Activated naive CD8-positive, alpha-beta T cell treated with anti-CD3 and anti-CD28 coated beads, Interleukin-2, amount 10 ng/mL, durations not matched to agents 7 days and 5 days (primary cell): ENCODE measurements at regions not wholly inside any gene's neighbourhood (a gene's known extent, or its start where the extent isn't known, plus 50 kb on each side); places are given as distances from the start of the nearest gene placed in this dataset.

ENCODE experiments used
- ATAC-seq: fragments of 150-1000 bp; cut with Tn5 transposase; one replicate; pipeline ENCODE4 v1.10.0; 2021; ENCODE audit warnings: low read depth, moderate library complexity
- POLR2A ChIA-PET: fragments of 350-600 bp; sonication (Branson Sonifier 250); formaldehyde crosslinking; loops from one replicate; lab custom pipeline; 2021; ENCODE audit warnings: antibody characterized with exemption; lab: Charles Lee
- DNase-seq: peaks from one replicate; pipeline ENCODE4 v3.0.0; 2021
- H3K27ac Mint-ChIP-seq: one replicate; pipeline ENCODE4 v1.8.0; 2022; ENCODE audit warnings: mild to moderate bottlenecking, mixed read lengths
- H3K27me3 Mint-ChIP-seq: one replicate; pipeline ENCODE4 v1.8.0; 2022; ENCODE audit warnings: mild to moderate bottlenecking, moderate library complexity, mixed read lengths
- H3K36me3 Mint-ChIP-seq: one replicate; pipeline ENCODE4 v1.8.0; 2021; ENCODE audit warnings: mild to moderate bottlenecking, mixed read lengths
- H3K4me1 Mint-ChIP-seq: one replicate; pipeline ENCODE4 v1.8.0; 2021; ENCODE audit warnings: mixed read lengths
- H3K4me3 Mint-ChIP-seq: one replicate; pipeline ENCODE4 v1.8.0; 2022; ENCODE audit warnings: mild to moderate bottlenecking, moderate library complexity, mixed read lengths
- H3K9me3 Mint-ChIP-seq: one replicate; pipeline ENCODE4 v1.8.0; 2021; ENCODE audit warnings: mixed read lengths

- Mint-ChIP-seq H3K4me1 (no peaks in the 10 kb centered on the region), H3K36me3 (no peaks in the 10 kb centered on the region), H3K27ac (no peak overlapping the region), H3K4me3 (no peak overlapping the region), H3K9me3 (no peaks in the 10 kb centered on the region), H3K27me3 (peaks cover 61% of the 10 kb centered on the region)
- DNase-seq (no peak), ATAC-seq (no peak)
- POLR2A ChIA-PET: no interaction called here
Measured at GRCh38 chr16:86300746-86301481, 209.4 kb upstream of the FOXF1 start.

DNA sequence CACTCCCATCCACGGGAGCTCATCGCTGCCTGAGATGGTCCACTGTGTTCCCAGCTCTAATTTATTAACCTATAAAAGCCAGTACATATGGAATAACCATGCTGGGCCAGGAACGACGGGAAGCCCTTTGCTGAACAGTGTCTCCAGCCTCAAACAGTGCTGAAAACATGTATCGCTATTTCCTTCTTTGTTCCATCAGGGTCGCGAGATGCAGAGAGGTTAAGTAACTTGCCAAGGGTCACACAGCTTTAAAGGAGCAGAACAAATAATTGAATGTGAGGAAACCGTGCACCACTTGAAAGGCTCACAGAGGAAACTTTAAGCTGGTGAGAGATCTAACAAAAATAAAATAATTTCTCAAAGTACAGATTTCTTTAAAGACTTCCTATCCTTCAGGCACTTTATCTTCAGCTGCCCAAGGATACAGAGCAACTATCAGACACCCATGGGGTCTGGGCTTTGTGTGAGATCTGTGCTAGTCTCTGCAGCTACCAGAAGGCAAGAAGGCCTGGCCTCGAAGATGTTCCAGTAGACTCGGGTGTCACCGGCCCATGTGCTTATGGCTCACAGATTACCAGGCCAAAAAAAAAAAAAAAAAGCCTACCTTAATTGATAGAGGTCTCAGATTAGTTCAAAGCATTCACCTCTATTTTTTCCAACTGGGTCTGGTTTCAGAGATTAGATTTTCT, 207.8 kb upstream of the FOXF1 start:
- H3K9me3 Mint-ChIP-seq: no peaks in the 10 kb centered on the region
- ATAC-seq: no peak
- no peak overlapping the region for H3K27ac Mint-ChIP-seq
- no peaks in the 10 kb centered on the region for H3K4me1 Mint-ChIP-seq
- H3K27me3 Mint-ChIP-seq: peaks cover 50% of the 10 kb centered on the region
- H3K4me3 Mint-ChIP-seq: no peak overlapping the region
- POLR2A ChIA-PET: no interaction called here
- no peak for DNase-seq
- no peaks in the 10 kb centered on the region for H3K36me3 Mint-ChIP-seq

DNA sequence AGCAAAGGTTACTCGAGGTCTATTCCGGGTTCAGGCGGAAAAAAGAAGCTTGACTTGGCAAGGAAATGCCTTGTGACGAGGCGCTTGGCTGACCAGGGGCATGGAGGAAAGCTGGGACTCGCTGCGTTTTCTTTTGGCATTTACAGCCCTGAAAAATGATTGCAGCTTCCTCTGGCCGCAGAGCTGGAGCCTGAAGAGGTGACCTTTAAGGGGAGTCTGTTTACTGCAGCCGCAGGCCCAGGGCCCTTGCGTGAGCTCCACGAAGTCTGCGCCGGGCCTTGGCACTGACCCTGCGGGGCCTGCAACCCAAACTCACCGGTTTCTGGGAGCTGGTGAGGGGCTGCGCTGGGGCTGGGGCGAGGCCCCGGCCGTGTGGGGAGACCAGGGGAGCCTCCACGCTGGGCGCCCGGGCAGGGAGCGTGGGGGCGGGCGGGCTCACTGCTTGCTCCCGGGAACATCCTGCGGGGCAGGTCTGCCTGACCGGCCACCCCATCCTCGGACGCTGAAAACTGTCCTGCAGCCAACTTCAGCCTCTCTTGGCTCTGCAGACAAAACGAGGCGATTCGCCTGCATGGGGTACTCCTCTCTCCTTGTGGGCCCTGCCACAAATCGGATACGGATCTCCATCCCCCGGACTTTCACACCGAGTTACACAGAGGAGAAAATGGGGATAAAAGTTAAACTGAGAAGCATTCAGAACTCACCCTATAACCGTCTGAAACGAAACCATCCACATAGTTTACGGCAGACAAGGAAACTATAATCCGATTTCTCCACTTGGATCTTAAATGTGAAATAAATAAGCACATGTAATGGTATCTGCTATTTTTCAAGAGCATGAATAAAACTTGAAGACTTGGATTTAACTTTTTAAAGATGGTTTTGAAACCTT, 206.3 kb upstream of the FOXF1 start:
- peaks cover 36% of the 10 kb centered on the region for H3K27me3 Mint-ChIP-seq

DNA sequence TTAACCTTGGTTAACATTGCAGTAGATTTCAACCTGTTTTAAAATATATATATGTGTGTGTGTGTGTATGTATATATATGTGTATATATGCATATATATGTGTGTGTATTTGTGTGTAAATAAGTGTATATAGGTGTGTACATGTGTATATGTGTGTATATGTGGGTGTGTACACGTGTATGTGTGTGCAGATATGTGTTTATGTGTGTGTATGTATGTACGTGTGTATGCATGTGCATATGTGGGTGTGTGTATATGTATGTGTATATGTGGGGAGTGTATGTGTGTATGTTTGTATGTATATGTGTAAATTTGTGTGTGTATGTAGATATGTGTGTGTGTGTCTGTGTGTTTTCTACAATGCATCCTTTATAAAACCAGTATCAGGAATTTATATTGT, 205.5 kb upstream of the FOXF1 start:
- ATAC-seq (no peak), DNase-seq (no peak)
- Mint-ChIP-seq H3K4me3 (no peak overlapping the region), H3K4me1 (no peaks in the 10 kb centered on the region), H3K36me3 (no peaks in the 10 kb centered on the region), H3K9me3 (no peaks in the 10 kb centered on the region), H3K27me3 (peaks cover 29% of the 10 kb centered on the region), H3K27ac (no peak overlapping the region)
- POLR2A ChIA-PET: no interaction called here

More for the DNA sequence above, 206.3 kb upstream of the FOXF1 start:
- ATAC-seq (no peak), DNase-seq (no peak)
- Mint-ChIP-seq H3K9me3 (no peaks in the 10 kb centered on the region), H3K36me3 (no peaks in the 10 kb centered on the region), H3K4me1 (no peaks in the 10 kb centered on the region), H3K27ac (no peak overlapping the region), H3K4me3 (no peak overlapping the region)
- POLR2A ChIA-PET: no interaction called here

- Mint-ChIP-seq H3K36me3 (no peaks in the 10 kb centered on the region), H3K4me3 (no peak overlapping the region), H3K4me1 (no peaks in the 10 kb centered on the region), H3K27ac (no peak overlapping the region), H3K27me3 (peaks cover 23% of the 10 kb centered on the region), H3K9me3 (no peaks in the 10 kb centered on the region)
- DNase-seq: no peak
- POLR2A ChIA-PET: no interaction called here
- no peak for ATAC-seq
Measured at GRCh38 chr16:86305440-86305839, 204.9 kb upstream of the FOXF1 start.

DNA sequence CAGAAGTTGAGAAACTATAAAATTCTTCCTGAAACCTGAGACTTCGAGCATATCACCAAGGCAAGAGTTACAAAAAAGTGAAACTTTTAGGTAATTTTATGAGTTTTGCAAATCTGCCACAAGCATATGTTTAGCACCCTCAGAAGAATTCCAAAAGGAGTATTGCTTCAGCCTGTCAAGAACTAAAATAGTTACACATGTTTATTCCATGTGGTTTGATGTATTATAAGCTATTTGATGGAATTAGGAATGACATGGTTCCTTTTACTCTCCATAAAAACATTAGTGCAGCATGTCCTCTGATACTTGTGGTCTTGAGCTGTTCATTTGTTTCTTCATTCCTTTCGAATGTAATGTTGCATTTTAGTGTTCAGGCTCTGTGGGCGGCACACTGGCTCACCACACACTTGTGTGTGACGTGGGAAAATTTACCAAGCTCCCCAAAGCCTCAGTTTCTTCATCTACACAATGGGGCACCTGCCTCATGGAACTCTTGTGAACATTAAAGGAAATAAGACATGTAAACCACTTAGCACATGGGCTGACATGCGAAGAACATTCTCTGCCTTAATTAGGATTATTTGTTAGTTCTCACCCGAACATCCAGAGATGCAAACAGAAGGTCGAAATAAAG, 204.2 kb upstream of the FOXF1 start:
- Mint-ChIP-seq H3K4me1 (no peaks in the 10 kb centered on the region), H3K36me3 (no peaks in the 10 kb centered on the region), H3K27ac (no peak overlapping the region), H3K27me3 (peaks cover 18% of the 10 kb centered on the region), H3K9me3 (no peaks in the 10 kb centered on the region), H3K4me3 (no peak overlapping the region)
- ATAC-seq: no peak
- no peak for DNase-seq
- POLR2A ChIA-PET: no interaction called here

DNA sequence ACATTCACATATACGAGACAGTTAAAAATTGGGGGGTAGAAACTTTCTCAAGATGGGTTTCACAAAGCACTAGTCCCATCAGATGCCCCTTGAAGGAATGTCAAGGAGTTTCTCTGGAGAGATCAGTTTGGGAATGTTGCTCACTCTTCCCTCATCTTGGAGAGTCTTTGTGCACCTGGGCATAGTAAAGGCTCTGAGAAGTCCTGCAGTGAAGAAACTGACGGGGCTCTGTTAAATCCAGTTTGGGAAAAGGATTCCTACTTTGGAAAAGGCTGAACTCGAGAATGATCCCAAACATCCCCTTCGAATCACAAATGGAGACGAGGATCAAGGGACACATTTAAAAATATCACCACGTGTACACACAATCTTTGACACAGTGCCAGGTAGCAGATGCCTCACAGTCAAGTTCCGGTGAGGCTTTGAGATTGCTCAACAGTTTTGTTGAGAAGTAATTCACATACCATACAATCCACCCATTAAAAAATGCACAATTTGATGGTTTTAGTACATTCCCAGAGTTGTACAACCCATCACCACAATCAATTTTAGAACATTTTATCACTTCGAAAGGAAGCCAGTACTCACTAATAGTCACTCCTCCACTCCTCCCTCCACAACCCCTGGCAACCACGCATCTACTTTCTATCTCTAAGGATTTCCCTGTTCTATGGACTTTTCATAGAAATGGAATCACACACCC, 203.4 kb upstream of the FOXF1 start:
- no peaks in the 10 kb centered on the region for H3K36me3 Mint-ChIP-seq
- H3K4me3 Mint-ChIP-seq: no peak overlapping the region
- H3K4me1 Mint-ChIP-seq: no peaks in the 10 kb centered on the region
- POLR2A ChIA-PET: no interaction called here
- ATAC-seq (no peak), DNase-seq (no peak)
- H3K9me3 Mint-ChIP-seq: no peaks in the 10 kb centered on the region
- peaks cover 10% of the 10 kb centered on the region for H3K27me3 Mint-ChIP-seq
- H3K27ac Mint-ChIP-seq: no peak overlapping the region

GRCh38 chr16:86307514-86307903, 202.8 kb upstream of the FOXF1 start:
- no peak for ATAC-seq
- H3K27me3 Mint-ChIP-seq: peaks cover 5% of the 10 kb centered on the region

GRCh38 chr16:86308514-86308913, 201.8 kb upstream of the FOXF1 start:
- no peaks in the 10 kb centered on the region for H3K9me3 Mint-ChIP-seq

More at GRCh38 chr16:86307514-86307903, 202.8 kb upstream of the FOXF1 start:
- no peaks in the 10 kb centered on the region for H3K4me1 Mint-ChIP-seq
- DNase-seq: no peak
- H3K9me3 Mint-ChIP-seq: no peaks in the 10 kb centered on the region
- no peaks in the 10 kb centered on the region for H3K36me3 Mint-ChIP-seq
- H3K4me3 Mint-ChIP-seq: no peak overlapping the region
- POLR2A ChIA-PET: no interaction called here
- H3K27ac Mint-ChIP-seq: no peak overlapping the region

DNA sequence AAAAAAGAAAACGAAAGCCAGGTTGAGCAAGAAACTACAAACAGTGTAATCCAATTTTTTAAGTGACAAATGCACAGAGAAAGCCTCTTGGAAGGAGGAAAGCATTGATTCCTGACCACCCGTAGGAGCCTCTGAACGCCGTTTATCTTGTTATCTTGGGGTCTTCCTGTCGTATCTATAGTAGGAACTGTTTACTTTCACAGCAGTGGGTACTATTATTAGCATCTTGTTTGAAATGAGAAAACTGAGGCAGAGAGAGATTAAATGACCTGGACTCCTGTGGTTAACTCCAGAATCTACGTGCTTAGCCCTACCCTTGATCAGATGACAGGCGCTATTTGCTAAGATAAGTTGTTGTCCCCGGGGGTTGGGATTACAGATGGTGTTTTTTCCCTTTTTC, 196.7 kb upstream of the FOXF1 start:
- Mint-ChIP-seq H3K27me3 (peaks cover 2% of the 10 kb centered on the region), H3K4me3 (no peak overlapping the region), H3K9me3 (no peaks in the 10 kb centered on the region), H3K27ac (no peak overlapping the region), H3K36me3 (no peaks in the 10 kb centered on the region), H3K4me1 (no peaks in the 10 kb centered on the region)
- POLR2A ChIA-PET: no interaction called here
- ATAC-seq: no peak
- DNase-seq: no peak

More at GRCh38 chr16:86308514-86308913, 201.8 kb upstream of the FOXF1 start:
- POLR2A ChIA-PET: no interaction called here
- DNase-seq: no peak
- H3K27me3 Mint-ChIP-seq: peaks cover 5% of the 10 kb centered on the region
- H3K27ac Mint-ChIP-seq: no peak overlapping the region
- H3K36me3 Mint-ChIP-seq: no peaks in the 10 kb centered on the region
- H3K4me3 Mint-ChIP-seq: no peak overlapping the region
- no peaks in the 10 kb centered on the region for H3K4me1 Mint-ChIP-seq
- ATAC-seq: no peak

DNA sequence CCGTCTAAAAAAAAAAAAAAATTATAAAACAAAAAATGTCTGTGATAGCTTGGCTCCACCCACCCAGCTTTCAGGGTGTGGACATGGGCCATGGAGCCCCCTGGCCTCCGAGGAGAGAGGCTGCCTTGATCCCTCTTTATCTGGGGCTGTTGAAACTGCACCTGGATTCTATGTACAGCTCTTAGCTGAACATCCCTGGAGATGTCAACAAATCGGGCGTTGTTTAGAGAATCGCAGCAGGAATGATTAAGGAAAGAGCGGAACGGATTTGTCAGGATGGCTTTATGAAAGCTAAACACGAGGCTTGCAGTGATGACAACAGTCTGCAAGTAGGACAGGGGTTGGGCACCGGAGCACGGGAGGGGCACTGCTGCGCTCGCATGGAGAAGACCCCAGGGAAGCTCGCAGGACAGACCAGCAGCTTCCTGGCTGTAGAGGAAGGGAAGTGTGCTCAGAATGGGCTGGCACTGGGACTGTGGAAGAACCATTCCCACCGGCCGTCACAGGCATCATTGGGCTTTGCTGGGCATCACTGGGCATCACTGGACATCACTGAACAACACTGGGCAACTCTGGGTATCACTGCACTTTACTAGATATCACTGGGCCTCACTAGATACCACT, 195.8 kb upstream of the FOXF1 start:
- no peaks in the 10 kb centered on the region for H3K36me3 Mint-ChIP-seq
- H3K27me3 Mint-ChIP-seq: peaks cover 2% of the 10 kb centered on the region
- POLR2A ChIA-PET: no interaction called here
- no peaks in the 10 kb centered on the region for H3K9me3 Mint-ChIP-seq
- H3K4me1 Mint-ChIP-seq: no peaks in the 10 kb centered on the region
- H3K4me3 Mint-ChIP-seq: no peak overlapping the region
- H3K27ac Mint-ChIP-seq: no peak overlapping the region
- DNase-seq (no peak), ATAC-seq (no peak)

DNA sequence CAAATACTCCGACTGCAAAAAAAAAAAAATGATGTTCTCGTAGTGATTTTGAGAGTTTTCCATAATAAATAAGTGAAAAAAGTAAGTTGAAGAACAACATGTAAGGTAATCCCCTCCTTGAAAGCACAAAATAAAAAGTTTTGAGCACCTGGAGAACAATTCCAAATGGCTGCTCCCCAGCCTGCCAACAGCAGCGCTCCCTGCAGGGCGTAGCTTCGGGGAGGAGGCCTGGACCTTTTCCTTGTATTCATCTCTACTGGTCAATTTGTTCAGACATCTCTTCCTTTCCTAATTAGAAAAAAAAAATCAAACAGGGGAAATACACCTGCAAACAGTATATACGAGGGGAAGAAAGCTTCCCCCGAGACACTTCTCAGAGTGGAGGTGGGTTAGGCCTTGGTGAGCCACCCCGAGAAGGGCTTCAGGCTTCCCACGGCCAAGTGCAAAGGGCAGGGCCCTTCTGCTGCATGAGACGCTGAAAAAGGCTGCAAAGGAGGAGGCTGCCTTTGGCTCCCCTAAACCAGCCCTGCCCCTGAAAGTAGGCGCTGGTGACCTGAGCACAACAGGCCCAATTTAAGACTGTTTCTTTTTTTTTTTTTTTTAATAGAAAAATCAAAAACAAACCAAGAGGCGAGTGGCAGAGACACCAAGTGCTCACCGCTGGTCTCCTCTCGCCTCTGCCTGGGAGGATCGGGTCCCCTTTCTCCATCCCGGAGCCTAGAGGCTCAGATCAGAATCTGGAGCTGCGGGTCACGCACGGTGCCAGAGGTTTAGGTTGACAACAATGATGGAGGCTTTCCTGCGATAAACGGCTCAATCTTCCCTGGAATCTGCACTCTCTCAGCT, 193.1 kb upstream of the FOXF1 start:
- Mint-ChIP-seq H3K36me3 (no peaks in the 10 kb centered on the region), H3K4me1 (no peaks in the 10 kb centered on the region), H3K4me3 (no peak overlapping the region), H3K27me3 (peaks cover 2% of the 10 kb centered on the region), H3K27ac (no peak overlapping the region), H3K9me3 (no peaks in the 10 kb centered on the region)
- peak; percentile 36 for ATAC-seq
- DNase-seq: no peak
- POLR2A ChIA-PET: interaction anchor here (0.6 kb wide), 1 partner anchor 631 kb away, joined by 3 read pairs; no protein-coding TSS in a partner anchor
